SK-N-SH (cell line): ENCODE measurements at regions not wholly inside any gene's neighbourhood (a gene's known extent, or its start where the extent isn't known, plus 50 kb on each side); places are given as distances from the start of the nearest gene placed in this dataset.

Experiments
- CTCF ChIA-PET: fragments of 300-600, 350-600 bp; formaldehyde crosslinking; extraction: SDS; loops from one replicate; lab custom pipeline; 2021; lab: Yijun Ruan, JAX
- POLR2A ChIA-PET: fragments of 350-600 bp; sonication (Branson Sonifier 250); formaldehyde crosslinking; extraction: SDS; loops from one replicate; lab custom pipeline; 2020; ENCODE audit warnings: antibody characterized with exemption, inconsistent platforms; lab: Yijun Ruan, JAX
- DNase-seq: peaks from one replicate; pipeline ENCODE4 v3.0.0; 2012
- H2AFZ ChIP-seq: fragments of 200-600 bp; sonication (generic); 2 replicates; pipeline ENCODE4 v1.8.1; 2016; ENCODE audit warnings: antibody characterized with exemption, mild to moderate bottlenecking, low read depth
- H3F3A ChIP-seq: fragments of 200-600 bp; sonication (generic); replicated peaks from 2 replicates; pipeline ENCODE3; 2016; ENCODE audit warnings: antibody characterized with exemption, mild to moderate bottlenecking; ENCODE audit not compliant: insufficient read depth
- H3K27ac ChIP-seq, 2 experiments: fragments of 200-500 bp in 1 of 2; fragments of 200-600 bp in 1 of 2; sonication (Bioruptor generic) in 1 of 2; sonication (generic), shearing (Covaris generic) in 1 of 2; 2 replicates each; pipeline versions ENCODE4 v1.5.1 to v1.6.1; 2014 to 2016; ENCODE audit warnings: low read depth in 2 of 2, inconsistent platforms in 1 of 2, low read length in 1 of 2, mild to moderate bottlenecking in 1 of 2, mixed read lengths in 1 of 2
- H3K27me3 ChIP-seq: fragments of 200-600 bp; sonication (generic), shearing (Covaris generic); 2 replicates; pipeline ENCODE4 v1.6.1; 2016; ENCODE audit warnings: mixed run types; ENCODE audit not compliant: insufficient read depth
- H3K36me3 ChIP-seq, 2 experiments: fragments of 200-500 bp in 1 of 2; fragments of 200-600 bp in 1 of 2; sonication (Bioruptor generic) in 1 of 2; sonication (generic) in 1 of 2; replicated peaks in 1 of 2; 2 replicates each; pipeline versions ENCODE3 to v1.5.1; 2014 to 2016; ENCODE audit warnings: low read length in 1 of 2, mild to moderate bottlenecking in 1 of 2; ENCODE audit not compliant: insufficient read depth in 2 of 2, control insufficient read depth in 1 of 2
- H3K4me1 ChIP-seq, 2 experiments: fragments of 200-500 bp in 1 of 2; fragments of 200-600 bp in 1 of 2; sonication (Bioruptor generic) in 1 of 2; sonication (generic), shearing (Covaris generic) in 1 of 2; 2 replicates each; pipeline versions ENCODE4 v1.5.1 to v1.6.1; 2014 to 2016; ENCODE audit warnings: low read depth in 1 of 2, low read length in 1 of 2, mixed run types in 1 of 2; ENCODE audit not compliant: insufficient read depth in 2 of 2, control insufficient read depth in 1 of 2
- H3K4me2 ChIP-seq: fragments of 200-600 bp; sonication (generic), shearing (Covaris generic); 2 replicates; pipeline ENCODE4 v1.6.1; 2017; ENCODE audit warnings: mixed run types
- H3K4me3 ChIP-seq, 2 experiments: fragments of 200-500 bp in 1 of 2; fragments of 200-600 bp in 1 of 2; sonication (Bioruptor generic) in 1 of 2; sonication (generic), shearing (Covaris generic) in 1 of 2; 2 replicates each; pipeline versions ENCODE4 v1.5.1 to v1.8.1; 2014 to 2016; ENCODE audit warnings: low read depth in 2 of 2, inconsistent platforms in 1 of 2, low read length in 1 of 2, mild to moderate bottlenecking in 1 of 2, mixed read lengths in 1 of 2, moderate library complexity in 1 of 2
- H3K79me2 ChIP-seq: fragments of 200-600 bp; sonication (generic); 2 replicates; pipeline ENCODE4 v1.8.1; 2017; ENCODE audit warnings: mild to moderate bottlenecking; ENCODE audit not compliant: insufficient read depth
- H3K9ac ChIP-seq: fragments of 200-600 bp; sonication (generic); 2 replicates; pipeline ENCODE4 v1.6.1; 2017; ENCODE audit warnings: mixed run types
- H3K9me2 ChIP-seq: fragments of 200-600 bp; sonication (generic); 2 replicates; pipeline ENCODE4 v1.6.1; 2017; ENCODE audit warnings: mixed run types
- H3K9me3 ChIP-seq: fragments of 200-600 bp; sonication (generic); 2 replicates; pipeline ENCODE4 v1.6.1; 2017; ENCODE audit warnings: mixed run types, mild to moderate bottlenecking, moderate library complexity
- H4K20me1 ChIP-seq: fragments of 200-600 bp; sonication (generic); 2 replicates; pipeline ENCODE4 v1.6.1; 2017; ENCODE audit warnings: mild to moderate bottlenecking, mixed run types; ENCODE audit not compliant: insufficient read depth
- CTCF ChIP-seq: fragments of 200-600 bp; sonication (generic); IDR thresholded peaks from 2 replicates; pipeline ENCODE4 v1.6.1; 2017; ENCODE audit warnings: antibody characterized with exemption, mild to moderate bottlenecking, moderate library complexity
- EZH2phosphoT487 ChIP-seq: fragments of 200-600 bp; sonication (generic); IDR thresholded peaks from 2 replicates; pipeline ENCODE4 v1.6.1; 2017; ENCODE audit warnings: low read depth, mixed run types, mild to moderate bottlenecking, antibody characterized with exemption, moderate library complexity, borderline replicate concordance
- FOSL2 ChIP-seq: IDR thresholded peaks from 2 replicates; pipeline ENCODE4 v1.4.0; 2012; ENCODE audit warnings: low read depth, mild to moderate bottlenecking, moderate library complexity, borderline replicate concordance
- FOXJ3 ChIP-seq: sonication (generic); formaldehyde crosslinking; IDR thresholded peaks from 2 replicates; pipeline ENCODE4 v1.5.1; 2020; ENCODE audit warnings: mild to moderate bottlenecking, missing genetic modification reagents
- GABPA ChIP-seq: IDR thresholded peaks from 2 replicates; pipeline ENCODE4 v1.4.0; 2012; ENCODE audit warnings: low read depth, mild to moderate bottlenecking
- GATA2 ChIP-seq: sonication (generic); formaldehyde crosslinking; IDR thresholded peaks from 2 replicates; pipeline ENCODE4 v1.5.0; 2020; ENCODE audit warnings: mild to moderate bottlenecking, missing genetic modification reagents
- MAX ChIP-seq: IDR thresholded peaks from 2 replicates; pipeline ENCODE4 v1.4.0; 2012; ENCODE audit warnings: low read depth
- NFIC ChIP-seq: IDR thresholded peaks from 2 replicates; pipeline ENCODE4 v1.4.0; 2012; ENCODE audit warnings: borderline replicate concordance
- POLR2AphosphoS5 ChIP-seq: IDR thresholded peaks from 2 replicates; pipeline ENCODE4 v1.6.1; 2012; ENCODE audit warnings: low read depth, low read length
- RCOR1 ChIP-seq: fragments of 150-350 bp; IDR thresholded peaks from 2 replicates; pipeline ENCODE4 v1.6.1; 2017; ENCODE audit warnings: antibody characterized with exemption, low read length
- RFX5 ChIP-seq: IDR thresholded peaks from 2 replicates; pipeline ENCODE4 v1.6.1; 2012; ENCODE audit warnings: mild to moderate bottlenecking, improper control_type of control experiment, low read length
- RXRA ChIP-seq: IDR thresholded peaks from 2 replicates; pipeline ENCODE4 v1.4.0; 2012; ENCODE audit warnings: low read depth, mild to moderate bottlenecking, borderline replicate concordance
- SIN3A ChIP-seq: IDR thresholded peaks from 2 replicates; pipeline ENCODE4 v1.6.1; 2012; ENCODE audit warnings: low read depth, mild to moderate bottlenecking, low read length, moderate library complexity, borderline replicate concordance
- SMC3 ChIP-seq: IDR thresholded peaks from 2 replicates; pipeline ENCODE4 v1.6.1; 2012; ENCODE audit warnings: low read depth, low read length, improper control_type of control experiment
- TAF1 ChIP-seq: IDR thresholded peaks from 2 replicates; pipeline ENCODE4 v1.6.1; 2012; ENCODE audit warnings: low read depth, mild to moderate bottlenecking, low read length, moderate library complexity, borderline replicate concordance
- TCF12 ChIP-seq: IDR thresholded peaks from 2 replicates; pipeline ENCODE4 v1.4.0; 2012
- USF1 ChIP-seq: IDR thresholded peaks from 2 replicates; pipeline ENCODE4 v1.4.0; 2012; ENCODE audit warnings: low read depth, borderline replicate concordance
- WGBS: methylation state at CpG from one replicate; pipeline ENCODE4 v1.1.6; 2017; ENCODE audit warnings: low lambda C conversion rate; 5-methylcytosine and 5-hydroxymethylcytosine counted together
- TF ChIP-seq, protein P1 (sequence below): IDR thresholded peaks from 2 replicates; pipeline ENCODE4; 2012
- TF ChIP-seq, protein P2 (sequence below): IDR thresholded peaks from 2 replicates; pipeline ENCODE4 v1.4.0; 2012; ENCODE audit warnings: low read depth, borderline replicate concordance
- TF ChIP-seq, protein P3 (sequence below): IDR thresholded peaks from 2 replicates; pipeline ENCODE4 v1.6.1; 2012; ENCODE audit warnings: mild to moderate bottlenecking, low read depth, low read length, moderate library complexity

- DNase-seq, result no peak
- no peak overlapping the region for H3K4me2 ChIP-seq
- no peak overlapping the region for H2AFZ ChIP-seq
- H3K79me2 ChIP-seq, result no peaks in the 10 kb centered on the region
- ChIA-PET CTCF (no interaction called here), POLR2A (no interaction called here)
- no peaks in the 10 kb centered on the region for H3F3A ChIP-seq
- no peaks in the 10 kb centered on the region for H4K20me1 ChIP-seq
- H3K4me3 ChIP-seq, result no peak overlapping the region
- no peaks in the 10 kb centered on the region for H3K27me3 ChIP-seq
- H3K27ac ChIP-seq, result no peak overlapping the region
- no peak overlapping the region for H3K9ac ChIP-seq
- H3K4me1 ChIP-seq, result no peaks in the 10 kb centered on the region
- H3K36me3 ChIP-seq, result no peaks in the 10 kb centered on the region
- TF ChIP-seq FOXJ3 (CRISPR knock-in tag) (no peak), SIN3A (no peak), TCF12 (no peak), RFX5 (no peak), GATA2 (CRISPR knock-in tag) (no peak), POLR2AphosphoS5 (no peak), MAX (no peak), RXRA (no peak), TAF1 (no peak), CTCF (no peak), EZH2phosphoT487 (no peak), NFIC (no peak), USF1 (no peak), RCOR1 (no peak), SMC3 (no peak), GABPA (no peak), FOSL2 (no peak)
- TF ChIP-seq, protein P1, sequence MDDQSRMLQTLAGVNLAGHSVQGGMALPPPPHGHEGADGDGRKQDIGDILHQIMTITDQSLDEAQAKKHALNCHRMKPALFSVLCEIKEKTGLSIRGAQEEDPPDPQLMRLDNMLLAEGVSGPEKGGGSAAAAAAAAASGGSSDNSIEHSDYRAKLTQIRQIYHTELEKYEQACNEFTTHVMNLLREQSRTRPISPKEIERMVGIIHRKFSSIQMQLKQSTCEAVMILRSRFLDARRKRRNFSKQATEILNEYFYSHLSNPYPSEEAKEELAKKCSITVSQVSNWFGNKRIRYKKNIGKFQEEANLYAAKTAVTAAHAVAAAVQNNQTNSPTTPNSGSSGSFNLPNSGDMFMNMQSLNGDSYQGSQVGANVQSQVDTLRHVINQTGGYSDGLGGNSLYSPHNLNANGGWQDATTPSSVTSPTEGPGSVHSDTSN, result no peak
- TF ChIP-seq, protein P2, sequence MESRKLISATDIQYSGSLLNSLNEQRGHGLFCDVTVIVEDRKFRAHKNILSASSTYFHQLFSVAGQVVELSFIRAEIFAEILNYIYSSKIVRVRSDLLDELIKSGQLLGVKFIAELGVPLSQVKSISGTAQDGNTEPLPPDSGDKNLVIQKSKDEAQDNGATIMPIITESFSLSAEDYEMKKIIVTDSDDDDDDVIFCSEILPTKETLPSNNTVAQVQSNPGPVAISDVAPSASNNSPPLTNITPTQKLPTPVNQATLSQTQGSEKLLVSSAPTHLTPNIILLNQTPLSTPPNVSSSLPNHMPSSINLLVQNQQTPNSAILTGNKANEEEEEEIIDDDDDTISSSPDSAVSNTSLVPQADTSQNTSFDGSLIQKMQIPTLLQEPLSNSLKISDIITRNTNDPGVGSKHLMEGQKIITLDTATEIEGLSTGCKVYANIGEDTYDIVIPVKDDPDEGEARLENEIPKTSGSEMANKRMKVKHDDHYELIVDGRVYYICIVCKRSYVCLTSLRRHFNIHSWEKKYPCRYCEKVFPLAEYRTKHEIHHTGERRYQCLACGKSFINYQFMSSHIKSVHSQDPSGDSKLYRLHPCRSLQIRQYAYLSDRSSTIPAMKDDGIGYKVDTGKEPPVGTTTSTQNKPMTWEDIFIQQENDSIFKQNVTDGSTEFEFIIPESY, result no peak
- TF ChIP-seq, protein P3, sequence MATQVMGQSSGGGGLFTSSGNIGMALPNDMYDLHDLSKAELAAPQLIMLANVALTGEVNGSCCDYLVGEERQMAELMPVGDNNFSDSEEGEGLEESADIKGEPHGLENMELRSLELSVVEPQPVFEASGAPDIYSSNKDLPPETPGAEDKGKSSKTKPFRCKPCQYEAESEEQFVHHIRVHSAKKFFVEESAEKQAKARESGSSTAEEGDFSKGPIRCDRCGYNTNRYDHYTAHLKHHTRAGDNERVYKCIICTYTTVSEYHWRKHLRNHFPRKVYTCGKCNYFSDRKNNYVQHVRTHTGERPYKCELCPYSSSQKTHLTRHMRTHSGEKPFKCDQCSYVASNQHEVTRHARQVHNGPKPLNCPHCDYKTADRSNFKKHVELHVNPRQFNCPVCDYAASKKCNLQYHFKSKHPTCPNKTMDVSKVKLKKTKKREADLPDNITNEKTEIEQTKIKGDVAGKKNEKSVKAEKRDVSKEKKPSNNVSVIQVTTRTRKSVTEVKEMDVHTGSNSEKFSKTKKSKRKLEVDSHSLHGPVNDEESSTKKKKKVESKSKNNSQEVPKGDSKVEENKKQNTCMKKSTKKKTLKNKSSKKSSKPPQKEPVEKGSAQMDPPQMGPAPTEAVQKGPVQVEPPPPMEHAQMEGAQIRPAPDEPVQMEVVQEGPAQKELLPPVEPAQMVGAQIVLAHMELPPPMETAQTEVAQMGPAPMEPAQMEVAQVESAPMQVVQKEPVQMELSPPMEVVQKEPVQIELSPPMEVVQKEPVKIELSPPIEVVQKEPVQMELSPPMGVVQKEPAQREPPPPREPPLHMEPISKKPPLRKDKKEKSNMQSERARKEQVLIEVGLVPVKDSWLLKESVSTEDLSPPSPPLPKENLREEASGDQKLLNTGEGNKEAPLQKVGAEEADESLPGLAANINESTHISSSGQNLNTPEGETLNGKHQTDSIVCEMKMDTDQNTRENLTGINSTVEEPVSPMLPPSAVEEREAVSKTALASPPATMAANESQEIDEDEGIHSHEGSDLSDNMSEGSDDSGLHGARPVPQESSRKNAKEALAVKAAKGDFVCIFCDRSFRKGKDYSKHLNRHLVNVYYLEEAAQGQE, result no peak
- WGBS, result 19% methylated on average over 3 of the region's 3 CpGs
- H3K9me3 ChIP-seq, result no peaks in the 10 kb centered on the region
- no peaks in the 10 kb centered on the region for H3K9me2 ChIP-seq
Measured at GRCh38 chr17:68661265-68662036, 60.3 kb upstream of the FAM20A start.
